ENCODE measurements at regions not wholly inside any gene's neighbourhood (a gene's known extent, or its start where the extent isn't known, plus 50 kb on each side); places are given as distances from the start of the nearest gene placed in this dataset.
"Not testable (repeated sequence)": the region's sequence is repeated elsewhere in the genome, so short reads cannot be mapped to it uniquely, and the experiment has no call there.

DNA sequence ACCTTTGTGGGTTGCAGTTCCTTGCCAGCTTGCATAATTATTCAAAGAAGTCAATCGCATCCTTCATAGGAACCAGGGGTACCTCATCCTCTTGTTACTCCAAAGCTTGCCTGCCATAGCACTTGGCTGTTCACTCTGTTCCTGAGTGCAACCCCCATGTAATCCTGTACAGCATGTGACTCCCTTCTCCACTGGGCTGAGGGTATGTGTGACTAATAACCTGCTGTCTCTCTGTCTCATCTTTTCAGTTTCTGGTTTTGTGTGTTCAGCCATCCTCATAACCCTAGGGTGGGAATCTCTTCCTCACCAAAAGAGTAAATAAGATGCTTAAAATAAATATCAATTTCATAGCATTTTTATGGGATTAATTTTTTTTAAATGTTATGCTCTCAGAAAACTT is 351.9 kb downstream of the S1PR1 start:
- Histone ChIP-seq H3K27me3 (no peaks in the 10 kb centered on the region), H3K4me3 (no peak overlapping the region), H3K9me3 (no peaks in the 10 kb centered on the region), H3K36me3 (no peaks in the 10 kb centered on the region), H3K27ac (no peak overlapping the region), H3K4me1 (no peaks in the 10 kb centered on the region)
- WGBS, 2 donors (ENCODE audit: low coverage in 1 of 2): 89 to 100% methylated on average over 1 of the region's 1 CpG
- intact Hi-C loops (cut with DNase I; ENCODE audit: low total_unique reads): loop anchor here (10.0 kb wide), 1 partner anchor 256 kb away; no protein-coding TSS in a partner anchor
- in situ Hi-C loops (cut with MboI; ENCODE audit: low pct_ligation_motif_present in 1 of 4, low pct_unique_long_range_greater_than_20kb in 1 of 4, low sequenced_read_pairs in 3 of 4): no loop called here
- TF ChIP-seq EP300 (IDR thresholded peaks at IDR 0.05; ENCODE audit: low read depth): no peak
- no peak for TF ChIP-seq POLR2A (IDR thresholded peaks at IDR 0.05)
- TF ChIP-seq POLR2AphosphoS5 (IDR thresholded peaks at IDR 0.05): no peak
- TF ChIP-seq, protein P1, sequence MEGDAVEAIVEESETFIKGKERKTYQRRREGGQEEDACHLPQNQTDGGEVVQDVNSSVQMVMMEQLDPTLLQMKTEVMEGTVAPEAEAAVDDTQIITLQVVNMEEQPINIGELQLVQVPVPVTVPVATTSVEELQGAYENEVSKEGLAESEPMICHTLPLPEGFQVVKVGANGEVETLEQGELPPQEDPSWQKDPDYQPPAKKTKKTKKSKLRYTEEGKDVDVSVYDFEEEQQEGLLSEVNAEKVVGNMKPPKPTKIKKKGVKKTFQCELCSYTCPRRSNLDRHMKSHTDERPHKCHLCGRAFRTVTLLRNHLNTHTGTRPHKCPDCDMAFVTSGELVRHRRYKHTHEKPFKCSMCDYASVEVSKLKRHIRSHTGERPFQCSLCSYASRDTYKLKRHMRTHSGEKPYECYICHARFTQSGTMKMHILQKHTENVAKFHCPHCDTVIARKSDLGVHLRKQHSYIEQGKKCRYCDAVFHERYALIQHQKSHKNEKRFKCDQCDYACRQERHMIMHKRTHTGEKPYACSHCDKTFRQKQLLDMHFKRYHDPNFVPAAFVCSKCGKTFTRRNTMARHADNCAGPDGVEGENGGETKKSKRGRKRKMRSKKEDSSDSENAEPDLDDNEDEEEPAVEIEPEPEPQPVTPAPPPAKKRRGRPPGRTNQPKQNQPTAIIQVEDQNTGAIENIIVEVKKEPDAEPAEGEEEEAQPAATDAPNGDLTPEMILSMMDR (IDR thresholded peaks at IDR 0.05): no peak
- no peak for DNase-seq

DNA sequence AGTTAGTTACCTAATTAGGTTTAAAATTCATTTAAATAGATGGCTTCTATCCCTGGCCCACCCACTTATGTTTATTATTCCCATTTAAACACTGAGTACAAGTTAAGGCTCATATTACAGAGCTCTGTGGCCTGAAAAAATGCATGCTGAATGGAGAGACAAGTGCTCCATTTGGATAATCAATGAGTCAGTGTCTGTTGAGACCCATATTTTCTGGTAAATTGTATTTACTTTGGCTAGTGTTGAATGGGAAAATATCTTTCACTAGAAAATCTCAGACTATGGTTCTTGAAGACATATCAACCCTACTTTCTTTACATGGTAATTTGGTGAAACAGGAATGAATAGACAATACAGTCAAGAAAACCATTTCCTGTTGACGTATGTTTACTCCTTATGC is 356.0 kb downstream of the S1PR1 start:
- in situ Hi-C loops (cut with MboI; ENCODE audit: low pct_ligation_motif_present in 1 of 4, low pct_unique_long_range_greater_than_20kb in 1 of 4, low sequenced_read_pairs in 3 of 4) (no loop called here), intact Hi-C loops (cut with DNase I; ENCODE audit: low total_unique reads) (no loop called here)
- TF ChIP-seq EP300 (IDR thresholded peaks at IDR 0.05; ENCODE audit: low read depth) (no peak), POLR2A (IDR thresholded peaks at IDR 0.05) (no peak), POLR2AphosphoS5 (IDR thresholded peaks at IDR 0.05) (no peak)
- TF ChIP-seq, protein P1 (IDR thresholded peaks at IDR 0.05): no peak
- Histone ChIP-seq H3K27ac (no peak overlapping the region), H3K4me1 (no peaks in the 10 kb centered on the region), H3K9me3 (no peaks in the 10 kb centered on the region), H3K4me3 (no peak overlapping the region), H3K27me3 (no peaks in the 10 kb centered on the region), H3K36me3 (no peaks in the 10 kb centered on the region)
- 56 to 88% methylated on average over 1 of the region's 1 CpG for WGBS, 2 donors (ENCODE audit: low coverage in 1 of 2)
- DNase-seq: no peak

DNA sequence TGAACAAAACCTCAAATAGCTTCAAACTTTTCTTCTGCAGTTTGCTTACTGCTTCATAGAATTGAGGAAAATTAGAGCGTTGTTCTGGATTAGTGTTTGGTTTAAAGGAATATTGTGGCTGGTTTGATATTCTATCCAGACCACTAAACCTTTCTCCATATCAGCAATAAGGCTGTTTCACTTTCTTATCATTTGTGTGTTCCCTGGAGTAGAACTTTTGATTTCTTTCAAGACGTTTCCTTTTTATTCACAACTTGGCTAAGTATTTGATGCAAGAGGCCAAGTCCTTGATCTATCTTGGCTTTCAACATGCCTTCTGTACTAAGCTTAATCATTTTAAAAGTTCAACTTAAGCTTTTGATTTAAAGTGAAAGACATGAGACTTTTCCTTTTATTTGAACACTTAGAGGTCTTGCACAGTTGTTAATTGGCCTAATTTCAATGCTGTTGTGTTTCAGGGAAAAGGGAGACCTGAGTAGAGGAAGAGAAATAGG is 359.1 kb downstream of the S1PR1 start:
- intact Hi-C loops (cut with DNase I; ENCODE audit: low total_unique reads) (no loop called here), in situ Hi-C loops (cut with MboI; ENCODE audit: low pct_ligation_motif_present in 1 of 4, low pct_unique_long_range_greater_than_20kb in 1 of 4, low sequenced_read_pairs in 3 of 4) (no loop called here)
- H3K27me3 ChIP-seq: no peaks in the 10 kb centered on the region
- no peak overlapping the region for H3K27ac ChIP-seq
- no peaks in the 10 kb centered on the region for H3K36me3 ChIP-seq
- no peak for DNase-seq
- no peaks in the 10 kb centered on the region for H3K4me1 ChIP-seq
- 29 to 59% methylated on average over 2 of the region's 2 CpGs for WGBS, 2 donors (ENCODE audit: low coverage in 1 of 2)
- H3K9me3 ChIP-seq: no peaks in the 10 kb centered on the region
- H3K4me3 ChIP-seq: no peak overlapping the region
- TF ChIP-seq POLR2A (IDR thresholded peaks at IDR 0.05) (no peak), EP300 (IDR thresholded peaks at IDR 0.05; ENCODE audit: low read depth) (no peak), POLR2AphosphoS5 (IDR thresholded peaks at IDR 0.05) (no peak)
- TF ChIP-seq, protein P1 (IDR thresholded peaks at IDR 0.05): no peak

DNA sequence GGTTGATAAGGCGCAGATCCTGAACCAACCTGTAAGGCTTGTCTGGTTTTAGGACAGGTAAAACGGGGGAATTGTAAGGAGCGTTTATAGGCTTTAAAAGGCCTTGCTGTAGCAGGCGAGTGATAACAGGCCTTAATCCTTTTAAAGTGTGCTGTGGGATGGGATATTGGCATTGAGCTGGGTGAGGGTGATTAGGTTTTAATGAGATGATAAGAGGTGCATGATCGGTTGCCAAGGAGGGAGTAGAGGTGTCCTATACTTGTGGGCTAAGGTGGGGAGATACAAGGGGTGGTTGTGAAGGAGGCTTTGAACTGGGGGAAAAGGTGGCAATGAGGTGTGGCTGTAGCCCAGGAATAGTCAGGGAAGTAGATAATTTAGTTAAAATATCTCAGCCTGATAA is 363.8 kb downstream of the S1PR1 start:
- H3K4me1 ChIP-seq; H3K9me3 ChIP-seq; DNase-seq; H3K36me3 ChIP-seq; H3K27me3 ChIP-seq; H3K4me3 ChIP-seq; H3K27ac ChIP-seq; in situ Hi-C loops (cut with MboI; ENCODE audit: low pct_ligation_motif_present in 1 of 4, low pct_unique_long_range_greater_than_20kb in 1 of 4, low sequenced_read_pairs in 3 of 4); intact Hi-C loops (cut with DNase I; ENCODE audit: low total_unique reads): not testable (repeated sequence)
- 67 to 73% methylated on average over 2 to 5 of the region's 5 CpGs for WGBS, 2 donors (ENCODE audit: low coverage in 1 of 2)

DNA sequence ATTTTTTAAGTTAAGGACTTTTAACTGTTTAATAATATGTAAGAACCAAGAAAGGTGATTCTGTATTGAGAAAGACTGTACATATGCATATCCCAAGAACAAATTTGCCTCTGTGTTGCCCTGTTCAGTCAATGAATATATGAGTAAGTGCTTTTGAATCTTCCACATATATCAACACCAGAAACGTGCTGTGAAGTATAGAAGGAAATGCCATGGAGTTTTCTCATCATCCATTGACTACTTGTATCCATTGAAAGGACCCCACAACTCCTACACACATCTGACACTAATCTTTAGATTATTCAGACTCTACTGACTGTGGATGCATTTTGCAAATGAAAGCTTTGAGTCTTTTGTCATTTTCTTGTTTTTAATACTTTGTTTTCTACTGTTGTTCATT is 366.9 kb downstream of the S1PR1 start:
- H3K4me1 ChIP-seq: no peaks in the 10 kb centered on the region
- intact Hi-C loops (cut with DNase I; ENCODE audit: low total_unique reads) (no loop called here), in situ Hi-C loops (cut with MboI; ENCODE audit: low pct_ligation_motif_present in 1 of 4, low pct_unique_long_range_greater_than_20kb in 1 of 4, low sequenced_read_pairs in 3 of 4) (no loop called here)
- no peak for TF ChIP-seq POLR2A (IDR thresholded peaks at IDR 0.05)
- TF ChIP-seq, protein P1 (IDR thresholded peaks at IDR 0.05): no peak
- TF ChIP-seq EP300 (IDR thresholded peaks at IDR 0.05; ENCODE audit: low read depth): no peak
- no peak for TF ChIP-seq POLR2AphosphoS5 (IDR thresholded peaks at IDR 0.05)
- 14 to 25% methylated on average over 1 of the region's 1 CpG for WGBS, 2 donors (ENCODE audit: low coverage in 1 of 2)
- H3K36me3 ChIP-seq: no peaks in the 10 kb centered on the region
- H3K27me3 ChIP-seq: no peaks in the 10 kb centered on the region
- no peaks in the 10 kb centered on the region for H3K9me3 ChIP-seq
- no peak for DNase-seq
- no peak overlapping the region for H3K27ac ChIP-seq
- H3K4me3 ChIP-seq: no peak overlapping the region
